ENCODE measurements at regions not wholly inside any gene's neighbourhood (a gene's known extent, or its start where the extent isn't known, plus 50 kb on each side); places are given as distances from the start of the nearest gene placed in this dataset.

GRCh38 chr1:192489748-192490147 is 85.8 kb upstream of the RGS1 start:
- no peak for TF ChIP-seq ZNF660 (tag by site-specific recombination; IDR thresholded peaks at IDR 0.05)
- TF ChIP-seq CTCF (tag by site-specific recombination; IDR thresholded peaks at IDR 0.05), result no peak
- TF ChIP-seq ZNF658 (tag by site-specific recombination; IDR thresholded peaks at IDR 0.05), result no peak
- no peak for TF ChIP-seq TSHZ1 (tag by site-specific recombination; IDR thresholded peaks at IDR 0.05; ENCODE audit: borderline replicate concordance)
- TF ChIP-seq KLF1 (tag by site-specific recombination; IDR thresholded peaks at IDR 0.05), result no peak
- no peak for TF ChIP-seq ZNF350 (tag by site-specific recombination; IDR thresholded peaks at IDR 0.05)
- no peak for TF ChIP-seq MYNN (tag by site-specific recombination; IDR thresholded peaks at IDR 0.05; ENCODE audit: borderline replicate concordance)
